Muscle of back (tissue), 3 donors: ENCODE measurements at regions not wholly inside any gene's neighbourhood (a gene's known extent, or its start where the extent isn't known, plus 50 kb on each side); places are given as distances from the start of the nearest gene placed in this dataset.
A peak's percentile ranks its signal among the peaks of the same experiment; 100 is the strongest.

Experiments used
- DNase-seq, 3 donors: peaks; one replicate each; pipeline versions ENCODE4 v3.0.0 to v3.0.0-alpha.2; 2013

DNA sequence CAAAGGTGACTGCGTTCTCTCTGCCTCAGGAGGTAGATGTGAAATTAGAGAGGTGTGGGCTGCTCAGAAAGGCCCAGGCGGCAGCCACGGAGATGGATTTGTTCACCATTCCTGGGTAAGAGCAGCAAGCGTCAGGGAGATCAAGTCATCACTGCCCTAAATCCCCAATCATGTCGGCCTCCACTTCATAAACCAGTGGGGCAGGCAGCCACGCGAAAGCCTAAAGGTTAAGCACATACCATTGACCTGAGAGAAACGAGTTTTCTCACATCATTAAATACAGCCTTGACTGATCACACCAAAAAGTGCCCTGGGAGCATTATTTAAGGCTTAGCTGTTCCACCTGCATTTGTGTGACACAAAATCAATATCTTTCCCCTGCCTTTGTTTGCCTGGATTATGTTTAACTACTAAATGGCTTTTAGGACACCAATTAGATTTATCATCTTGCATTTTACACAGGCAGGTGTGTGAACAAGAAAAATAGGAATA lies 50.7 kb upstream of the FOXB1 start:
- DNase-seq = no peak

DNA sequence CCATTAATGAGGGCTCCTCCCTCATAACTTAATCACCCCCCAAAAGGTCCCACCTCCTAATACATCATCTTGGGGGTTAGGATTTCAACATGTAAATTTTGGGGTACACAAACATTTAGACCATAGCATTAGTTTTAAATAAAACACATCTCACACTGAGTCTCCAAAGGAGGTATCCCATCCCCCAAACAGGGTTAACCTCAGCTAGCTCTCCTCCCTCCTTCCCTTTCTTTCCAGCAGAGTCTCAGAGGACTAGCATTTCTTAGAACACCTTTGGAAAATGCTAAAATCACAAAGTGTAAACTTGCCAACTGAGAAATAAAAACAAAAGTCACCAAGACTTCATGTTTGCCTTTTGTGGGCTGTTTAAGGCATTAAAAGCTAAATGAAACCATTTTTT lies 51.2 kb upstream of the FOXB1 start:
- DNase-seq = no peak

DNA sequence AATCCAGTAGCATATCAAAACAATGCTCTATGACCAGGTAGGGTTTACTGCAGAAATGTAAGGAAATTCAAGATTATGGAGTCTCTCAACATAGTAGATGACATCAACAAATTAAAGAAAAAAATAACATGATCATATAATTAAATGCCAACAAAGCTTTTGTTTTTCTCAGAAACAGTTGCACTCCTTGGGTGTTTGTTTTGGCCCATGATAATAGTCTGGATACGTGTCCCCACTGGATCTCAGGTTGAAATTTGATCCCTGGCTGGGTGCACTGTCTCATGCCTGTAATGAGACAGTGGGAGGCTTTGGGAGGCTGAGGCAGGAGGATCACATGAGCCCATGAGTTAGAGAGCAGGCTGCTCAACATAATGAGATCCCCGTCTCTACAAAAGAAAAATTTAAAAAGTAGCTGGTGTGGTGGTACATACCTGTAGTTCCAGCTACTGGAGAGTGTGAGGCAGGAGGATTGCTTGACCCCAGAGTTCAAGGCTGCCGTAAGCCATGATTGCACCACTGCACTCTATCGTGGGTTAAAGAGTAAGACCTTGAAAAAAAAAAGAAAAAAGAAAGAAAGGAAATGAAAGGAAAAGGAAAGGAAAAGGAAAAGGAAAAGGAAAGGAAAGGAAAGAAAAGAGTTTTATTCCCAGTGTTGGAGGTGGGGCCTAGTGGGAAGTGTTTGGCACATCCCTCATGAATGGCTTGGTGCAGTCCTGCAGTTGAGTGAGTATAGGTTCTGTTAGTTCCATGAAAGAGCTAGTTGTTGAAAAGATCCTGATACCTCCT lies 53.3 kb upstream of the FOXB1 start:
- DNase-seq = no peak

DNA sequence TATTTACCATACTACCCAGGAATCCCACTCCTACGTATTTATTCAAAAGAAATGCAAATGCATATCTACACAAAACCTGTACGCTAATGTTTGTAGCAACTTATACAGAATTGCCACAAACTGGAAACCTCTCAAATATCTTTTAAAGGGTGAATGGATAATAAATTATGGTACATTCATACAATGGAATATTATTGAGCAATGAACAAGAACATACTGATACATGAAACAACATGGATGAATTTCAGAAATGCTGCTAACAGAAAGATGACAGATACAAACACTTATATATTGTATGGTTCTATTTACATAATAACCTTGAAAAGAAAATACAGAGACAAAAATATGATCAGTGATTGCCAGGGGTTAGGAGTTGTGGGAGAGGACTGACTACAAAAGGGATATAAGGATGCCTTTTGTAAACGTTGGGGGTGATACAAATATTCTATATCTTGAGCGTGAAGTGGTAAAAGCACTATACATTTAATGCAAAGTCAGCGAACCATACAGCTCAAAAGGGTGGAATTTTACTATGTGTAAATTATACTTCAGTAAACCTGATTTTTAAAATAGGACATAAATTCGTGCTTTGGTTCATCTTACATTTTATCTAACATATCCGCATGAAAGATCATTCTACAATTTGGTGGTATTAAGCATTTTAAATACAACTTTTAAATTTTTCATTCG lies 55.0 kb upstream of the FOXB1 start:
- no peak for DNase-seq

DNA sequence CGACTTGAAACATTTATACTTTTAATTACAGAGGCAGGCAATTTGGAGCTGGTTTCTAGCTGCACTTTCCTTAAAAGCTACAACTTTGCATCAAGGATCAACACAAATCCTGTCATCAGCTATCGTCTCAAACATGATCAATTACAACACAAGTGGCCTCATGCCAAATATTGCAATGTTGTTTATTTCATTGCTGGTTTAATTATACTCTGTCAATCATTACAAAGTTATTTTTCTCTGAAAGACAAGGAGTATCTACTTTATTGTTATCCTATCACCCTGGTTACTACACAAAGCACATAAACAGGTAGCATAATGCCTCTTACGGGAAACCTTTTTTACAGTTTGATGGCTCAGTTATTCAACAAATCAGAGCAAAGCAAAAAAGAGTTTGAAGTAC lies 58.0 kb upstream of the FOXB1 start:
- no peak for DNase-seq

DNA sequence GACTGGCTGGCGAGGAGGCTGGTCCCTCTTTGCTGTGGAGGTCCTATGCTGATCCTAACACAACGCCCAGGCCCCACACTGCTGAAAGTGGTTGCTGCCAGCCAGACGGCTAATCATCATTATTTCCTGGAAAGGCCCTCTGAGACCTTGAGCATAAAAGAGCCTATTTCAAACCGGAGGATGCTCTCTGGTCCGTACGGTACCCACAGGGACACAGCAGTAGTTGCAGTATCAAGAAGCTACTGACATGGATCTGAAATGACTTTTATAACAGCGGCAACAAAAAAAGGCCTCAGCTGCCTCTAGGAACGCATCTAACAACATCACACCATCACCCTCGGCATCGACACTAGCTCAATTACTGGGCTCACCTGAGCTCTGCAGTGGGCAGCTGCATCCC lies 59.1 kb upstream of the FOXB1 start:
- DNase-seq = no peak

DNA sequence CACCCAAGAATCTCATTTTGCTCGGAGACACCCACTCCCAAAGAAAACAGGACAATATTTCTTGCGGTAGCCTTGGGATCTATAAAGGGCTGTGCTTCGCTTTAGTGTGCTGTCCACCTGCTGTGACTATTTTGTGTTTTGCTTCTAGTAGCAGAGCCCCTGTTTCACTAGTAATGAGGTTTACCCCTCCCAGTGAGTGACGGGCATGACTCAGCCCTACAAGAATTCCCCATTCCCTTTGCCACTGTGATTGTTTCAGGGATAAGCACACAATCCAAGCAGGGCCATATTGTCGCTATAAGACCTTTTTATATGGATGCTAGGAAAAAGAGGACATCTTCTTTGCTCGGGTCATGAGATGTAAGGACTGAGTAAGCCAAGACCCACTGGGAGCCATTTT lies 62.5 kb upstream of the FOXB1 start:
- no peak for DNase-seq

DNA sequence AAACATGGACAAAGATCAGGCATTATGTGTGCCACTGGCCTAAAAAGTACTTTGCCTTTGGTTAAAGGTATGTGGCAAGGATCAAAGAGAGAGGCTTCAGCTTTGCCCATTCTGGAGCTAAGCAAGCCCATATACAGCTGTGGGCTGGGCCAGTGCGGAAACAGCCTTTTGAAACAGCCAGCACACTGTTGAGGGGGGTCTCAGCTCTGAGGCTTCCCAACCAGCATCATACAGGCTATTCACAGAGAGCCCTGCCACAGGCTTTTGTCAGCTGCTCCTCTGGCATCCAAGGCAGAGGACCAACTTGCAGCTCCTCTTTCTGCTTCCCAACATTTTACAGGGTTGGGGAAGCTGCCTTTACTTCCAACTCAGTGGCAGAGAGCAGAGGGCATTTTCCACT lies 63.2 kb upstream of the FOXB1 start:
- no peak for DNase-seq

DNA sequence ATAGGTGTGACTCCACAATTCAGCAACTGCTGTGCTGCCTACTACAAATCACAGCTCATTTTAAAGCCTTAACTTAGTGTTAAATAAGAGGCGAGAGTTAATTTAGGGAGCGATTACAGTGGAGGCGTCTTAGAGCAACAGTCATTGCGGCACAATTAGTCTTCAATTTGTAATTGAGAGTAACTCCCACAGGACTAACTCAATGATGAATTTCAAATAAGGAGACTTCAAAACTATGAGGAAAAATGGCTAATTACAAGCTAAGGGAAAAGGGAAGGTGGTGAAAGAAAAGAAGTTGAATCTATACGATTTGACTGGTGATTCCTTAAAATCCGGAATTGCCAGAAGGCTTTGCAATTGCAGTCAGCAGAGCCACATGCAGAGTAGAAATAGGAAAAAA lies 63.7 kb upstream of the FOXB1 start:
- DNase-seq = no peak

DNA sequence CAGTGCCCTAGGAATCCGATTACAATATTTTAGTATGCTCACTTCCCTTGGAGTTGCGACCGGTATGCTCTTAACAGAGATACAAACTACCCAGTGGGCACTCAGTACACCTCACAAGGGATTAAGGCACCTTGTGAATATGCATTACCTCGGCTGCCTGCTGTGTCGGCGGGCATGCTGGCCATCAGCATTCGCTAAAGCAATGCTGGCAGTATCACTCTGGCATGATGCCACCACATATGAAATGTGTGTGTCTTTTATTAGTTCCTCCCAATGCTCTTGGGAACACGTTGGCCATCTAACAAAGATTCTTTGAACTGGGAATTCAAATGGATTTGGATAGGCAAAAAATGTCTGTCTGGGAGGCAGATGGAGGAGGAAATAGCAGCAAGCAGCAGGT lies 67.4 kb upstream of the FOXB1 start:
- DNase-seq = no peak

DNA sequence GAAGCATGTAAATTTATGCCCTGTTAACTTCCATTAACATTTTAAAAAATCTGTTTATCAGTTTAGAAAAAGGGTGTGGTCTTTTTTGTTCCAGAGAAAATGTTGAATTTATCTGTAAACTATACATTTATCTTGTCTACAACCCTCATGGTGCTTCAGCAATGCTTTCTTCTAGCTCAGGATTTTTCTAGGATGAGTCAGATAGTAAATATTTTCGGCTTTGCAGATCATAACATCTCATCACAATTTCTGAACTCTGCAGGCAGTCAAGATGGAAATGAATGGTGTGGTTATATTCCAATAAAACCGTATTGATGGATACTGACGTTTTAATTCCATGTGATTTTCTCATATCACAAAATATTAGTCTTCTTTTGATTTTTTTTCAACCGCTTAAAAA lies 70.5 kb upstream of the FOXB1 start:
- DNase-seq = no peak

DNA sequence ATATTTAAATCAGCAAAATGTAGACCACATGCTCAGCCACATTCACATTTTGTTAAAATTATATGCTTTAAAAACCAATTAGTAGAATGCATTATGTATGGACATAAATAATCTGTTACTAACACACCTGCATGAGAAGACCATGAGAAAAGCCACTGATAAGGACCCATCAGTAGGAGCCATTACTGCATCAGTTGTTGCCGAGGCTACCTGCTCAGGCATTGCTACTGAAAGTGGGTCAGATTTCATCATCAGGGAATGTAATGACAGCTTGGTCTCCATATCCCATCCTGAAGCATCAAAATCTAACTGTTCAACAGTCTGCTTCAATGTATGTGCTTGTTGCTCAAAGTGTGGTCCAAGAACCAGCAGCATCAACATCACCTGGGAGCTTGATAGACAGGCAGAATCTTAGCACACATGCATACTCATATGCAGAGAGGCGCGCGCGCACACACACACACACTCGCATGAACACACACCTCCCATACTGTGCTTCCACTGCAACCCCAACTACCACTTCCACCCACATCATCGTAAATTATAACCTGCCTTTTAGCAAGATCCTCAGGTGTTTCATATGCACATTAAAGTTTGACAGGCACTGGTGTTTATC lies 72.4 kb upstream of the FOXB1 start:
- DNase-seq = no peak

DNA sequence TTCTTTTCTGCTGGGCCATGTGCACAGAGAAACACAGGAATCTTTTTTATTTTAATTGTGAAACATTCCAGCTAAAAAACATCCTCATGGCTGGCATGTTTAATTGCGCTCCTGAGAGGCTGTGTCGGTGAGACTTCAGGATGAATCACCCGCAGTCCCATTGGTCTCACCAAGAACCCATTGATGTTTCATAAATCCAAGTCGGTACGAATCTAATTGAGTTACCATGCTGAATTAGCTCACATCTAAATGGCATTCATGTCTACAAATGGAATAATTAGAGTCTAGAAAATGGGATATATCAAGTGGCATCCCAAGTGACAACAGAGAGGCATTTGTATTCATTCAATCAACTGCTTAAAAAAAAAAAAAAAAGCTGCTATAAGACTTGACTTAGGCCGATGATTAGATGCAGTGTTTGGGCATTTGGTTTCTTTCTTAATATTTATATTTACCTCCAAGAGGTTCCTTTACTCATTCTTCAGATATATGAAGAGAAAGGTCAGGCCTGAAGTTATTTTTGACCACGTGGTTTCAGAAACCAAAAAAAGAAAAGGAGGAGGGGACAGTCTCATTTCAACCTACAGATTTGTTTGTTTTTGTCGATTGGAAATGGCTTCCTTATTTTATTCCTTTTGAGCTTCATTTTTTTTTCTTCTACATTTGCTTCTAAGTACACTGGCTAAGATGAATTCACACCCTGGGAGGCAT lies 79.1 kb upstream of the FOXB1 start:
- no peak for DNase-seq

DNA sequence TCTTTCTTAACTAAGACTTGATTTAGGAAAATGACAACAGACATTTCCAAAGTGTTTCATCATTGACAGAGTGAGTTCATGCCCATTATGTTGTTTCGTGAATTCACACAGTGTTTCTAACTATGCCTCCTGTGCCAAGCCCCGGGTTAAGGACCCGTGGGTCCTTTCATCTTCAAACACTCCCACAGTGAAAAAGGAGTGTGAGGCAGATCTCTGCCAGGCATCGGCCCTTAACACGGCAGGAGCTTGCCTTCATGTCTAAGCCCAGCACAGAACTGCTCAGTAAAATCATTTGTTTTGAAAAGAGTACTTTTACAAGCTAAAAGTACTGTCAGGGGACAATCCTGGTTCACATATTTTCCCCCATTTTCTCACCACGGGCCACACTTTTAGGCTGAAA lies 80.0 kb upstream of the FOXB1 start:
- no peak for DNase-seq

DNA sequence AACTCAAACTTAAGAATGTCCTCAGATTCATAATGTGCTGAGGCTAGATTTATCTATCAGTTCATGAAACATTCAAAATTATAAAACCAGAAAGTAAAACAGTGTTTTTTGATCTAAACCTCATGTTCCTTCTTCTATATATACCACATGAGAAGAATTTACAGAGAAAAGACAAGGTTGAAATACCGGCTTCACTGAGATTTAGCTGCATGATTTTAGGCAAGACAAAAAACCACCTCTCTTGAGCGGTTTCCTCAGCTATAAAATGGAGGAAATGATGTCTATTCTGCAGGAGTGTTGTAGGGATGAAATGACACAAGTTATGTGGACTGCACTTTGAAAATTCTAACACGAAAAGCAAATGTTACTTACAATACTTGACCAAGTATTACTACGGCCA lies 80.6 kb upstream of the FOXB1 start:
- no peak for DNase-seq

DNA sequence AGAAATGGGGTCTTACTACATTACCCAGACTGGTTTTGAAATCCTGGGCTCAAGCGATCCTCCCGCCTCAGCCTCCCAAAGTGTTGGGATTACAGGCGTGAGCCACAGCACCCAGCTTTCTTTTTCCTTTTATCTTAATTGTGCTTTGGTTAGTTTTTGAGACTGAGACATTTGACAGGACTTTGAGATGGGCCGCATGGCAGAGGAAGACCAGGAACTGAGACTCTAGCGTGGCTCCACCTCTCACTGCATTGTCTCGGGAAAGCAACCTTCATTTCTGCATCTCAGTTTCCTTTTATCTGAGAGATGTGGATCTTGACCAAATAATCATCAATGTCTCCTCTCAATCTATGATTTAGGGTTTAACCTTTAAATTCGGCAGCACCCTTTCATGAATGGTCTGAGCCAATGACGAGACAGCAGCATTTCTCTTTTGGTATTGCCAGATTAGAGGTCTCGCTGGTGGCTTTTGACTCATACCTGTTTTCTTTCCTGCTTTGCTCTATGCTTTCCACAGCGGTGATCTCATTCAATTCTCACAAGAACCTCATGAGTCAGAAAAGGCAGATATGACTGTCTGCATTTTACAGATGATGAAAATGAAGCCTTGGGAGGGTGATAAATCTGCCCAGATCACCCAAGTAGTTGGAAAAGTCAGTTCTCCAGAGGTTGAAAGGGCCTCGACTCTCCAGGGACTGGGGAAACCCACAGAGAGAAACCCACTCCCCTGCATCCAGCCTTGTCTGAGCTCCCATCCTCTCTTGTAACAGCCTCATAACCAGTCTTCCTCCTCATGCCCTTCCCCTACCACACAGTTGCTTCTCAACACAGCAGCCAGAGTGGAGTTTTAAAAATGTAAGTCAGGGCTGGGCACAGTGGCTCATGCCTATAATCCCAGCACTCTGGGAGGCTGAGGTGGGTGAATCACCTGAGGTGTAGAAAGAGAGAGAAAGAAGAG lies 84.8 kb upstream of the FOXB1 start:
- DNase-seq = peak in 1 of 3 donors; percentile 64

DNA sequence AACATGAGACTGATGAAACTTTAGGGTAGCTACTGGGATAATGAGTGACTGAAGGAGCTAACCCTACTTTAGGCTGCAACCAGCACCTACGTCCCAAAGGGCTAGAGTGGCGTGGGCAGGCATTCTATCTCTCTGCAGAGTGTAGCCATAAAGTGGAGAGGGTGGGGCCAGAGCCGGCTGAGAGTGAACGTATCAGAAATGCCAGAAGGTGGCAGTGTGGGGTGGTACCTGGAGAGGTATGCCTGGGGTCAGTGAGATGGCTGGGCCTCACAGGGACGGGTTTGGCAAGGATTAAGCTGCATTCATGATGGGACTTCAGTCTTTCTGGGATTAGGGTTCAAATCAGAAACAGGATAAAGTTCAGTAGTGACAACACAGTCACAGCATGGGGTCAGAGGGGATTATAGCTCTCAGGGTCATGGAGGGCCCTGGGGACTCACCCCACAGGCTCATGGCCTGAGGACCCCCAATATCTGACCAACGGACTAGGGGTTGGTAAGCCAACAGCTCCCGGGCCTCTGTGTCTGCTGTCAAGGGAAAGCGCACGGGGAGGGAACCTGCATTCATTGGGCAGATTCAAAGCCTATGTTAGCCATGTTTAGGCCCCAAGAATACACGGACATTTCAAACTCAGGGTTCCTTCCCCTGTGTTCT lies 86.5 kb upstream of the FOXB1 start:
- DNase-seq = peak; percentile 1 to 11 (median 3)

DNA sequence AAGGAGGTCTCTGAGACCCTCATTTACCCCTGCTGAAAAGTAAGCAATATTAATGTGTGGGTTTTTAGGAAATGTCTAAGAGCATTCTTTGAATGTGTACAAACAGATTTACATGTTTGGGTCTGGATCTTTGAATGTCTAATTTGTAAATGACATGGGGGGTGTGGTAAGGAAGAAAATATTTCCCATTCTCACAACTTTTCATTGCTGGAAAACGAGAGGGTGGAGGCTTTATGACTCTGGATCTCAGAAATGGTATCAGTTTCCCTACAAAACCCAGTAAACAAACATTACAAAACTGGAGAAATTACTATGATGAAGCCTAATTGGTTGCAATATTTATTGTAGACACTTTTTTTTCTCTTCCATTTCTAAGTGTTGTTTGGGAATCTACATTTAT lies 98.1 kb upstream of the FOXB1 start:
- no peak for DNase-seq

DNA sequence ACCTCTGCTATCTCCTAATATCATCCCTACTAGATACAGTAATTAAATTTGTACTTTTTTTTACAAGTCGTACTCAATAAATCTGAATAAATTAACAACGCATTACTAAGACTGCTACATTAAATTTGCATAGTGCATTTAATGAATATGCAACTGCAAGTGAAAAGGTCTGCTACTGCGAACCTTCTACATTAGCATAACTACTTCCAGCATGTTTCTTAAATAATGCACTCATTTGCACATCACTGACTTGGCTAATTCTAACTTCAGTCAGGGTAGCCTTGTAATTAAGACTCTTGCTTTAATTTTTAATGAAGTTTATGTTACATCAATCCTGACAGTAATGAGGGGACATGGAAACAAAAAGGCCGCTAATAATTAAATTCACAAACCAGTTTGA lies 98.9 kb upstream of the FOXB1 start:
- DNase-seq = no peak

DNA sequence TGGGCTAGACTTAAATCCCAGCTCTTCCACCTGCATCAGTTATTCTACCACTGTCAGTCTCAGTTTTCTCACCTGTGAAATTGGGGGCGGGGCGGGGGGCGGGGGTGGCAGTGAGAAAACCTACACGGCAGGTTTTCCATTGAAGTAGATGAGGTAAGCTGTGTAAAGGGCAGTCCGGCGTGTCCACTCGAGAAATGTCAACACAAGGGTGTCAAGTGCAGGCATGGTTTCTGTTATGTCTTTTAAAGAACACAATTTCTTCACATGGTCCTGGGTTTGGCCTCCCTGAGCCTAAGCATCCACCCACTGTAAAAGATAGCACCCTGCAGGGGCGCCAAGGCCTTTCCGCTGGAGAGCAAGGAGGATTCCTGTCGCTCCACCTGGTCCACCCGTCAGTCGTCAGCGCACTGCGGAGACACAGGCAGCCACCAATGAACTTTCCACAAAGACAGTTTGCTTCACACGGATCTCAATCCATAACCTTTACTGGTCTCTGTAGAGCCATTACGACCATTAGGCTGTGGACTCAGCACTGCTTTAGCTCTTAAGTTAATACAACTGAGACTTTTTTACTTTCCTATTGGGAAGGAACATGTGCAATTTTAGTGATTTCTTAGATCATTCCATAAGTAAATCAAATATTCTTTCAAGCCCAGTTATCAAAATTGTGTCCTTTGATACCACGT lies 99.5 kb upstream of the FOXB1 start:
- DNase-seq = no peak
